ENCODE measurements at regions not wholly inside any gene's neighbourhood (a gene's known extent, or its start where the extent isn't known, plus 50 kb on each side); places are given as distances from the start of the nearest gene placed in this dataset.

- TF ChIP-seq GZF1 (CRISPR knock-in tag; IDR thresholded peaks at IDR 0.05), result no peak
- TF ChIP-seq RARG (CRISPR knock-in tag; IDR thresholded peaks at IDR 0.05; ENCODE audit: low read depth), result no peak
Observed at GRCh38 chr11:106585061-106585460, 433.2 kb downstream of the GUCY1A2 start (continued).

GRCh38 chr11:106594751-106595351 is 423.4 kb downstream of the GUCY1A2 start:
- Histone ChIP-seq H3K9me3 (ENCODE audit: low read length) (peaks cover 65% of the 10 kb centered on the region), H2AFZ (ENCODE audit: low read length) (no peak overlapping the region), H3K4me1 (ENCODE audit: insufficient read depth, low read length) (no peaks in the 10 kb centered on the region), H3K4me2 (ENCODE audit: low read depth, low read length) (no peak overlapping the region), H4K20me1 (ENCODE audit: insufficient read depth, low read length) (no peaks in the 10 kb centered on the region), H3K79me2 (ENCODE audit: insufficient read depth, low read length) (no peaks in the 10 kb centered on the region), H3K27ac (ENCODE audit: extremely low read length, insufficient read depth, low read length) (no peak overlapping the region), H3K9ac (ENCODE audit: insufficient read depth, low read depth, low read length) (no peak overlapping the region), H3K4me3 (replicated peaks in 1 of 3; ENCODE audit: insufficient read depth in 1 of 3, low read depth in 2 of 3, low read length in 3 of 3) (no peak overlapping the region), H3K27me3 (ENCODE audit: control insufficient read depth in 1 of 2, insufficient read depth in 2 of 2, low read length in 2 of 2) (no peaks in the 10 kb centered on the region; a peak in 1 of 5 replicates), H3K36me3 (replicated peaks in 1 of 2; ENCODE audit: control insufficient read depth in 1 of 2, insufficient read depth in 2 of 2, low read length in 2 of 2) (no peaks in the 10 kb centered on the region)
- FAIRE-seq (no peak), DNase-seq (ENCODE audit: low spot score) (no peak), ATAC-seq (no peak)
- in situ Hi-C loops (cut with HindIII; ENCODE audit: extremely low pct_ligation_motif_present, low pct_unique_long_range_greater_than_20kb) (no loop called here), intact Hi-C loops (cut with micrococcal nuclease; ENCODE audit: unreplicated experiment) (no loop called here)
- ChIA-PET POLR2A (no interaction called here), CTCF (ENCODE audit: low intra/inter-chr PET ratio, low total read pairs) (no interaction called here)
- BruUV-seq (replicated peaks), result no TSS peak
- 23% methylated on average over 6 of the region's 6 CpGs for WGBS (ENCODE audit: low lambda C conversion rate)
- no peak for TF ChIP-seq AHR (CRISPR knock-in tag; IDR thresholded peaks at IDR 0.05)
- no peak for TF ChIP-seq ZNF629 (CRISPR knock-in tag; conservative IDR thresholded peaks at IDR 0.05)
- TF ChIP-seq ZNF143 (CRISPR knock-in tag; IDR thresholded peaks at IDR 0.05), result no peak
- TF ChIP-seq ZBTB14 (CRISPR knock-in tag; IDR thresholded peaks at IDR 0.05), result no peak
- no peak for TF ChIP-seq ZNF33B (CRISPR knock-in tag; IDR thresholded peaks at IDR 0.05)
- TF ChIP-seq RAD21 (CRISPR knock-in tag; IDR thresholded peaks at IDR 0.05), result no peak
- no peak for TF ChIP-seq HDAC6 (IDR thresholded peaks at IDR 0.05; ENCODE audit: low read depth, low read length)
- no peak for TF ChIP-seq MXD4 (CRISPR knock-in tag; IDR thresholded peaks at IDR 0.05)
- TF ChIP-seq HDAC2 (CRISPR knock-in tag; IDR thresholded peaks at IDR 0.05), result no peak
- TF ChIP-seq ELF3 (CRISPR knock-in tag; IDR thresholded peaks at IDR 0.05), result no peak
- TF ChIP-seq DR1 (CRISPR knock-in tag; IDR thresholded peaks at IDR 0.05), result no peak
- no peak for TF ChIP-seq CEBPG (CRISPR knock-in tag; IDR thresholded peaks at IDR 0.05)
- TF ChIP-seq REPIN1 (CRISPR knock-in tag; IDR thresholded peaks at IDR 0.05; ENCODE audit: borderline replicate concordance, low read depth), result no peak
- no peak for TF ChIP-seq ZNF883 (CRISPR knock-in tag; IDR thresholded peaks at IDR 0.05; ENCODE audit: not compliant biosample characterization)
- no peak for TF ChIP-seq ZNF569 (CRISPR knock-in tag; IDR thresholded peaks at IDR 0.05; ENCODE audit: borderline replicate concordance)
- TF ChIP-seq DNMT3B (CRISPR knock-in tag; conservative IDR thresholded peaks at IDR 0.05), result no peak
- no peak for TF ChIP-seq SATB2 (CRISPR knock-in tag; IDR thresholded peaks at IDR 0.05)
- no peak for TF ChIP-seq ZNF354B (CRISPR knock-in tag; IDR thresholded peaks at IDR 0.05)
